Right lobe of liver (tissue), 4 donors: ENCODE measurements at regions not wholly inside any gene's neighbourhood (a gene's known extent, or its start where the extent isn't known, plus 50 kb on each side); places are given as distances from the start of the nearest gene placed in this dataset.

Experiments
- POLR2A ChIP-seq: fragments of 450-650 bp; IDR thresholded peaks from one replicate; pipeline ENCODE4 v1.6.1; 2017; ENCODE audit warnings: antibody characterized with exemption, mild to moderate bottlenecking
- TF ChIP-seq, protein P1 (sequence below), 4 donors: fragments of 200-600 bp in 3 of 4; fragments of 450-650 bp in 1 of 4; IDR thresholded peaks; one replicate each; pipeline versions ENCODE4 v1.5.1 to v1.8.0; 2016 to 2022; ENCODE audit warnings: antibody characterized with exemption in 4 of 4, mild to moderate bottlenecking in 2 of 4
- donor health status: DM: no; HTN: no; CAD: no.
- donor health status: DM: no; HTN: no; CAD: no.
- donor health status: DM: no; HTN: yes; CAD: no.

GRCh38 chr1:199184180-199184579 lies 545.3 kb downstream of the PTPRC start:
- TF ChIP-seq POLR2A: no peak
- TF ChIP-seq, protein P1, sequence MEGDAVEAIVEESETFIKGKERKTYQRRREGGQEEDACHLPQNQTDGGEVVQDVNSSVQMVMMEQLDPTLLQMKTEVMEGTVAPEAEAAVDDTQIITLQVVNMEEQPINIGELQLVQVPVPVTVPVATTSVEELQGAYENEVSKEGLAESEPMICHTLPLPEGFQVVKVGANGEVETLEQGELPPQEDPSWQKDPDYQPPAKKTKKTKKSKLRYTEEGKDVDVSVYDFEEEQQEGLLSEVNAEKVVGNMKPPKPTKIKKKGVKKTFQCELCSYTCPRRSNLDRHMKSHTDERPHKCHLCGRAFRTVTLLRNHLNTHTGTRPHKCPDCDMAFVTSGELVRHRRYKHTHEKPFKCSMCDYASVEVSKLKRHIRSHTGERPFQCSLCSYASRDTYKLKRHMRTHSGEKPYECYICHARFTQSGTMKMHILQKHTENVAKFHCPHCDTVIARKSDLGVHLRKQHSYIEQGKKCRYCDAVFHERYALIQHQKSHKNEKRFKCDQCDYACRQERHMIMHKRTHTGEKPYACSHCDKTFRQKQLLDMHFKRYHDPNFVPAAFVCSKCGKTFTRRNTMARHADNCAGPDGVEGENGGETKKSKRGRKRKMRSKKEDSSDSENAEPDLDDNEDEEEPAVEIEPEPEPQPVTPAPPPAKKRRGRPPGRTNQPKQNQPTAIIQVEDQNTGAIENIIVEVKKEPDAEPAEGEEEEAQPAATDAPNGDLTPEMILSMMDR (IDR thresholded peaks at IDR 0.05): no peak
